Endothelial cell of umbilical vein (primary cell): ENCODE measurements at regions not wholly inside any gene's neighbourhood (a gene's known extent, or its start where the extent isn't known, plus 50 kb on each side); places are given as distances from the start of the nearest gene placed in this dataset.

Experiments used
- BruUV-seq: library from RNA; stranded (reverse); fragments of 400-500 nt; replicated peaks from 2 replicates; lab custom pipeline; 2021; lab: Mats Ljungman, UMichigan
- CTCF ChIA-PET: fragments of 300-600, 350-600 bp; sonication (Branson Sonifier 250); formaldehyde crosslinking; loops from one replicate; lab custom pipeline; 2021; ENCODE audit warnings: antibody characterized with exemption, inconsistent platforms; lab: Charles Lee
- POLR2A ChIA-PET: fragments of 300-600, 350-600 bp; sonication (Branson Sonifier 250); formaldehyde crosslinking; loops from one replicate; lab custom pipeline; 2021; ENCODE audit warnings: antibody characterized with exemption, inconsistent platforms; lab: Charles Lee
- DNase-seq: peaks from one replicate; pipeline ENCODE4 v3.0.0-alpha.2; 2011; ENCODE audit warnings: low read depth, low spot score
- FAIRE-seq: peaks from 2 replicates; lab custom pipeline; 2011; peaks lifted over from hg19 to GRCh38; lab: Jason Lieb, UNC
- H2AFZ ChIP-seq: 2 replicates; pipeline ENCODE4 v1.6.0; 2012; ENCODE audit warnings: low read depth, low read length, control low read depth, inconsistent platforms
- H3K27ac ChIP-seq: 2 replicates; pipeline ENCODE4 v1.5.1; 2011; ENCODE audit warnings: low read depth, mild to moderate bottlenecking, control low read depth, low read length, moderate library complexity; ENCODE audit not compliant: insufficient read depth
- H3K27me3 ChIP-seq, 2 experiments: 2 replicates each; pipeline versions ENCODE4 v1.6.0 to v1.6.1; 2011; ENCODE audit warnings: low read length in 2 of 2, mixed read lengths in 1 of 2; ENCODE audit not compliant: control insufficient read depth in 2 of 2, insufficient read depth in 2 of 2
- H3K36me3 ChIP-seq, 2 experiments: 2 replicates in 1 of 2; 3 replicates in 1 of 2; pipeline ENCODE4 v1.5.1; 2011; ENCODE audit warnings: low read length in 2 of 2, mild to moderate bottlenecking in 1 of 2, moderate library complexity in 1 of 2; ENCODE audit not compliant: control insufficient read depth in 2 of 2, insufficient read depth in 2 of 2; ENCODE audit errors: extremely low read depth in 1 of 2
- H3K4me1 ChIP-seq: 3 replicates; pipeline ENCODE4 v1.5.1; 2011; ENCODE audit warnings: mild to moderate bottlenecking, low read length; ENCODE audit not compliant: control insufficient read depth, insufficient read depth; ENCODE audit errors: extremely low read depth
- H3K4me2 ChIP-seq: 2 replicates; pipeline ENCODE4 v1.6.1; 2011; ENCODE audit warnings: low read length, control low read depth, mixed read lengths; ENCODE audit not compliant: insufficient read depth
- H3K4me3 ChIP-seq, 3 experiments: fragments of 200-600 bp in 1 of 3; sonication (generic), shearing (Covaris generic) in 1 of 3; replicated peaks in 1 of 3; 2 replicates each; pipeline ENCODE4 v1.5.1; 2011 to 2016; ENCODE audit warnings: control low read depth in 3 of 3, low read length in 3 of 3, mild to moderate bottlenecking in 2 of 3, inconsistent platforms in 1 of 3, low read depth in 1 of 3, moderate library complexity in 1 of 3; ENCODE audit not compliant: insufficient read depth in 1 of 3
- H3K79me2 ChIP-seq: 2 replicates; pipeline ENCODE4 v1.6.0; 2012; ENCODE audit warnings: low read length, inconsistent platforms; ENCODE audit not compliant: control insufficient read depth, insufficient read depth
- H3K9ac ChIP-seq: replicated peaks from 2 replicates; pipeline ENCODE3; 2011; ENCODE audit warnings: low read length, control low read depth; ENCODE audit not compliant: insufficient read depth; ENCODE audit errors: extremely low read depth
- H3K9me1 ChIP-seq: replicated peaks from 3 replicates; pipeline ENCODE4 v1.6.0; 2011; ENCODE audit warnings: mild to moderate bottlenecking, low read length; ENCODE audit not compliant: control insufficient read depth, insufficient read depth; ENCODE audit errors: extremely low read depth
- H3K9me3 ChIP-seq: replicated peaks from 2 replicates; pipeline ENCODE4 v1.5.1; 2012; ENCODE audit warnings: low read length, inconsistent platforms; ENCODE audit not compliant: control insufficient read depth, insufficient read depth
- H4K20me1 ChIP-seq: replicated peaks from 2 replicates; pipeline ENCODE3; 2011; ENCODE audit warnings: mild to moderate bottlenecking, low read length; ENCODE audit not compliant: control insufficient read depth, insufficient read depth; ENCODE audit errors: extremely low read depth
- CTCF ChIP-seq, 2 donors: IDR thresholded peaks; 1 replicate in 1 of 2; 2 replicates in 1 of 2; pipeline ENCODE4 v1.5.1; 2011; ENCODE audit warnings: low read length in 2 of 2, mild to moderate bottlenecking in 2 of 2, moderate library complexity in 2 of 2, control low read depth in 1 of 2, inconsistent platforms in 1 of 2, low read depth in 1 of 2; ENCODE audit not compliant: insufficient read depth in 1 of 2; ENCODE audit errors: extremely low read depth in 1 of 2
- EZH2 ChIP-seq: IDR thresholded peaks from 2 replicates; pipeline ENCODE4 v1.6.1; 2012; ENCODE audit warnings: borderline replicate concordance, low read depth, mild to moderate bottlenecking, moderate library complexity, low read length, inconsistent platforms; ENCODE audit not compliant: severe bottlenecking
- FOS ChIP-seq: IDR thresholded peaks from 2 replicates; pipeline ENCODE4 v1.6.1; 2011; ENCODE audit warnings: mild to moderate bottlenecking, low read length, moderate library complexity, borderline replicate concordance; ENCODE audit not compliant: insufficient read depth
- GATA2 ChIP-seq: IDR thresholded peaks from 2 replicates; pipeline ENCODE4 v1.7.0; 2011; ENCODE audit warnings: low read depth, mild to moderate bottlenecking, moderate library complexity, mixed read lengths, low read length; ENCODE audit not compliant: insufficient read length, insufficient read depth
- JUN ChIP-seq: IDR thresholded peaks from 2 replicates; pipeline ENCODE4 v1.6.1; 2011; ENCODE audit warnings: borderline replicate concordance, low read depth; ENCODE audit not compliant: insufficient read length, insufficient read depth
- MAX ChIP-seq: IDR thresholded peaks from 2 replicates; pipeline ENCODE4 v1.6.1; 2011; ENCODE audit not compliant: insufficient read depth, insufficient read length
- MYC ChIP-seq: IDR thresholded peaks from one replicate; pipeline ENCODE4 v1.6.1; 2011; ENCODE audit warnings: mild to moderate bottlenecking, low read depth, low read length
- POLR2A ChIP-seq: IDR thresholded peaks from 2 replicates; pipeline ENCODE4 v1.6.1; 2012; ENCODE audit warnings: low read depth, mild to moderate bottlenecking, control low read depth, low read length
- POLR2AphosphoS5 ChIP-seq: IDR thresholded peaks from 2 replicates; pipeline ENCODE4 v1.6.1; 2012; ENCODE audit warnings: low read depth, mild to moderate bottlenecking, control low read depth, low read length, moderate library complexity; ENCODE audit not compliant: insufficient read depth
- dilution Hi-C: fragments of 300-500 bp; cut with MboI; formaldehyde crosslinking; loops from one replicate; pipeline ENCODE4 v1.15.0; 2019; ENCODE audit warnings: low sequenced_read_pairs; ENCODE audit not compliant: extremely low pct_ligation_motif_present
- intact Hi-C: fragments of 100-400 bp; cut with micrococcal nuclease; formaldehyde crosslinking; loops from one replicate; pipeline ENCODE4 v1.10.0; 2022

- dilution Hi-C loops, result no loop called here
- BruUV-seq, result no TSS peak
- peak overlapping the region; percentile 34 for H2AFZ ChIP-seq
- peaks cover 44% of the 10 kb centered on the region for H3K4me1 ChIP-seq
- H3K36me3 ChIP-seq, result no peaks in the 10 kb centered on the region
- H3K9me1 ChIP-seq, result no peaks in the 10 kb centered on the region
- FAIRE-seq (no peak), DNase-seq (peak; percentile 42)
- no peaks in the 10 kb centered on the region for H3K9me3 ChIP-seq
- CTCF ChIA-PET, result interaction anchor here (1.1 to 1.2 kb wide), 3 partner anchors 16 to 183 kb away, joined by 3 read pairs; no protein-coding TSS in a partner anchor
- no peak overlapping the region for H3K9ac ChIP-seq
- intact Hi-C loops, result loop anchor here (5.0 kb wide), 1 partner anchor 418 kb away; no protein-coding TSS in a partner anchor
- POLR2A ChIA-PET, result no interaction called here
- no peaks in the 10 kb centered on the region for H3K27me3 ChIP-seq
- H3K4me3 ChIP-seq, result no peak overlapping the region
- no peaks in the 10 kb centered on the region for H3K79me2 ChIP-seq
- peak overlapping the region; percentile 40 for H3K27ac ChIP-seq
- H4K20me1 ChIP-seq, result no peaks in the 10 kb centered on the region
- peak overlapping the region; percentile 66 for H3K4me2 ChIP-seq
- no peak for TF ChIP-seq MAX
- no peak for TF ChIP-seq EZH2
- TF ChIP-seq GATA2, result no peak
- TF ChIP-seq CTCF (IDR thresholded peaks at IDR 0.05; ENCODE audit: extremely low read depth in 1 of 2, insufficient read depth in 1 of 2, low read depth in 1 of 2, low read length in 2 of 2), result no peak
- no peak for TF ChIP-seq MYC
- TF ChIP-seq JUN, result no peak
- no peak for TF ChIP-seq POLR2A
- TF ChIP-seq FOS, result no peak
- no peak for TF ChIP-seq POLR2AphosphoS5
These were observed 151.3 kb downstream of the BTG1 start for GRCh38 chr12:91994208-91994797.
